Left colon (tissue), 2 donors: ENCODE measurements at regions not wholly inside any gene's neighbourhood (a gene's known extent, or its start where the extent isn't known, plus 50 kb on each side); places are given as distances from the start of the nearest gene placed in this dataset.

Experiments
- ATAC-seq: fragments of 200-7000 bp; cut with Tn5 transposase; one replicate; pipeline ENCODE4 v1.9.1; 2020; ENCODE audit warnings: mild to moderate bottlenecking, moderate library complexity
- DNase-seq, 2 donors: peaks; one replicate each; pipeline ENCODE4 v3.0.0-alpha.2; 2020
- intact Hi-C, 2 donors: fragments of 100-400 bp; cut with DNase I in 1 of 2; cut with micrococcal nuclease in 1 of 2; formaldehyde crosslinking; loops; one replicate each; pipeline versions ENCODE4 v1.11.2 to v1.14.0; 2022; cut with DNase I, micrococcal nuclease
- donor health status: DM: no; HTN: no; CAD: no.
- donor health status: DM: yes; HTN: yes; CAD: no.

GRCh38 chr2:2558476-2558875, 227.4 kb upstream of the MYT1L start:
- ATAC-seq: no peak
- DNase-seq: no peak
- intact Hi-C loops: no loop called here

DNA sequence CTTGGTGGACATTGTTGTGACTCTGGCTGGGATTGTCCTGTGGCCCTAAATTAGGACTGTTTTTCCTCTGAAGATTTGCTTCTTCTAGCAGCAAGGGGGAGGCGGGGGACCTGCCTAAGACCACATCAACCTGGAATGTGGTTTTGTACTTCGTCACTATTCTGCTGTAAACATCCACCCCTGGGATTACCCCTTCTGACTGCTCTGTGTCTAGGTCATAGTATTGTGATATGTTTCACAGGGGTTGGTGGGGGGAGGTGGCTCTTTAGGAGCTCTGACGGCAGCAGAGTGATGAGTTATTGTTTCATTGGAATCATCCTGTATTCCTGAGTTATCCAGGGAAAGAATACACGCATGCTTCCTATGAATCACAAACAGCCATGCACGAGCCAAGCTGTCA, 226.4 kb upstream of the MYT1L start:
- intact Hi-C loops: no loop called here
- no peak for ATAC-seq

GRCh38 chr2:2550856-2551255, 219.8 kb upstream of the MYT1L start:
- ATAC-seq: no peak
- intact Hi-C loops: no loop called here
- no peak for DNase-seq

More for the DNA sequence above, 226.4 kb upstream of the MYT1L start:
- DNase-seq: no peak

- DNase-seq (no peak), ATAC-seq (no peak)
- intact Hi-C loops: no loop called here
These were observed 216.8 kb upstream of the MYT1L start for GRCh38 chr2:2547911-2548310.

GRCh38 chr2:2547451-2547850, 216.4 kb upstream of the MYT1L start:
- intact Hi-C loops: no loop called here
- DNase-seq (no peak), ATAC-seq (no peak)

GRCh38 chr2:2546046-2546445, 215.0 kb upstream of the MYT1L start:
- DNase-seq (no peak), ATAC-seq (no peak)
- intact Hi-C loops: no loop called here

GRCh38 chr2:2542966-2543611, 212.0 kb upstream of the MYT1L start:
- no peak for ATAC-seq
- DNase-seq: no peak
- intact Hi-C loops: no loop called here

DNA sequence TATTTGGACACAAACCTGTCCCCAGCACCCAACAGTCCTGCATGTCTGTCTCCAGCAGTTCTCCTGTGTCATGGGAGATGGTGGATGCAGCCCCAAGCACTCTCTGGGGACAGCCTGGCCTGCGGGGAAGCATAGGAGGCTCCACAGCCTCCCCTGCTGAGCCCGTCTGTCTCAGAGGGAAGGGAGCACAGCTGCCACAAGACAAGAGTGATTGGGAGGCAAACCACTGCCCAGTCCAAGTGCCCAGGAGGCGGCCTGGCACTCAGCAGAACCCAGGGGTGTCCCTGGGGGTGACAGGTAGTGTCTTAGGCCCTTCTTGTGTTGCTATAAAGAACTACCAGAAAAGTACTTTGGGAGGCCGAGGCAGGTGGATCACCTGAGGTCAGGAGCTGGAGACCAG, 211.2 kb upstream of the MYT1L start:
- no peak for ATAC-seq
- intact Hi-C loops: no loop called here

DNA sequence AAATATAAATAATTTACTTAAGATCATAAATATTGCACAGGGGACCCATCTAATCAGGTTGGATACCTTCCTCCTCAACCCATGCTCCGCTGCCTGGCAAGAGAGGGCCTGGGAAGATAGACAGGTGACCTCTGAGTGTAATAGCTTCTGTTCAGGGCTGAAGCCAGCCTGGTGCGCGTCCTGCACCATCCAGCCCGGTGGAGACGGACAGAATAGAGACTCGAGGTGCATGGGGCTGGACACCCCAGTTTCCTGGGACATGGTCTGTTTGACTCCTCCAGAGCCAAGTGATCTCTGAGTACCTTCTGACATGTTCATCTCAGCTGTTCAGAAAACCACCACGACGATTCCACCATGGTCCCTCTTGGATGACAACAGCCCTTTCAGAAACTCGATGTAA, 209.3 kb upstream of the MYT1L start:
- intact Hi-C loops: no loop called here
- DNase-seq: no peak
- ATAC-seq: no peak

More for the DNA sequence above, 211.2 kb upstream of the MYT1L start:
- no peak for DNase-seq

DNA sequence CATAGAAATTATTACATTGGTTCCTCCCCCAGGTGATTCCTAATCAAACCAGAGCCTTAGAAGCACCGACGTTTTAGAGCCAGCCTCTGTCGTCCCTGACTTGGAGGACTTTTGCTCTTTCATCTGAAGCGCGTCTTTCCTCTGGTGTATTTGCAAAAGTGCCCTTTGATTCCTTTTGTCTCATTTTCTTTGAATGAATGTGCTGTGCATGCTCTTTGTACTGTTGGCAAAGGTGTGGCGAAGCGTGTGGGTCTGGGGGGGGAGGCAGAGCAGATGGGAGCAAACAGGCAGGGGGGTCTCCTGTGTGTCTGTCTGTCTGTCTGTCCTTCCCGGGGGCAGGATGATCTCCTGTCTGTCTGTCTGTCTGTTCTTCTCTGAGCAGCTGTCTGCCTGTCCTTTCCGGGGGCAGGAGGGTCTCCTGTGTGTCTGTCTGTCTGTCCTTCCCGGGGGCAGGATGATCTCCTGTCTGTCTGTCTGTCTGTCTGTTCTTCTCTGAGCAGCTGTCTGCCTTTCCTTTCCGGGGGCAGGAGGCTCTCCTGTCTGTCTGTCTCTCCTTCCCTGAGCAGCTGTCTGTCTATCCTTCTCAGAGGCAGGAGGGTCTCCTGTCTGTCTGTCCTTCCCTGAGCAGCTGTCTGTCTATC, 205.5 kb upstream of the MYT1L start:
- ATAC-seq (no peak), DNase-seq (no peak)
- intact Hi-C loops: no loop called here

DNA sequence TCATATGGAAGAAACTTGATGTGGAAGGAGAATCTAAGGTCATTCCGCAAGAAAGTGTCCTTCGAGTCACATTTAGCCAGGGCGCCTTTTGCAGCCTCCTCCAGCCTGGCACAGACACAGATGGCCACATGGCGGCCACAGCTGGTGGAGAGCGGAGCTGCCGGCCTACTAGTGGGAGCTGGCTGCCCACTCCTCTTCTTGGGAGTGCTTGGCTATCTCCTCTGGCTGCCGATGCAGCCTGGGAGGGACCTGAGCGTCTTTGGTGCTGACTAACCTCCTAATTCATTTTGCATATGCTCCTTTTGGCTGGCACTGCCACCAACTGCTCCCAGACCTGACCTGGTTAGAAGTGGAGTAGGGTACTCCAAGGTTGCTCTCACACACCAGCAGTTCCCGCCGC, 199.3 kb upstream of the MYT1L start:
- no peak for DNase-seq
- no peak for ATAC-seq
- intact Hi-C loops: no loop called here

- no peak for DNase-seq
- intact Hi-C loops: no loop called here
- ATAC-seq: no peak
These were observed 197.8 kb upstream of the MYT1L start for GRCh38 chr2:2528846-2529245.

- DNase-seq (no peak), ATAC-seq (no peak)
These were observed 196.1 kb upstream of the MYT1L start for GRCh38 chr2:2527148-2527547.

GRCh38 chr2:2524348-2524941, 193.4 kb upstream of the MYT1L start:
- DNase-seq: no peak
- no peak for ATAC-seq
- intact Hi-C loops: no loop called here

More at GRCh38 chr2:2527148-2527547, 196.1 kb upstream of the MYT1L start:
- intact Hi-C loops: no loop called here

DNA sequence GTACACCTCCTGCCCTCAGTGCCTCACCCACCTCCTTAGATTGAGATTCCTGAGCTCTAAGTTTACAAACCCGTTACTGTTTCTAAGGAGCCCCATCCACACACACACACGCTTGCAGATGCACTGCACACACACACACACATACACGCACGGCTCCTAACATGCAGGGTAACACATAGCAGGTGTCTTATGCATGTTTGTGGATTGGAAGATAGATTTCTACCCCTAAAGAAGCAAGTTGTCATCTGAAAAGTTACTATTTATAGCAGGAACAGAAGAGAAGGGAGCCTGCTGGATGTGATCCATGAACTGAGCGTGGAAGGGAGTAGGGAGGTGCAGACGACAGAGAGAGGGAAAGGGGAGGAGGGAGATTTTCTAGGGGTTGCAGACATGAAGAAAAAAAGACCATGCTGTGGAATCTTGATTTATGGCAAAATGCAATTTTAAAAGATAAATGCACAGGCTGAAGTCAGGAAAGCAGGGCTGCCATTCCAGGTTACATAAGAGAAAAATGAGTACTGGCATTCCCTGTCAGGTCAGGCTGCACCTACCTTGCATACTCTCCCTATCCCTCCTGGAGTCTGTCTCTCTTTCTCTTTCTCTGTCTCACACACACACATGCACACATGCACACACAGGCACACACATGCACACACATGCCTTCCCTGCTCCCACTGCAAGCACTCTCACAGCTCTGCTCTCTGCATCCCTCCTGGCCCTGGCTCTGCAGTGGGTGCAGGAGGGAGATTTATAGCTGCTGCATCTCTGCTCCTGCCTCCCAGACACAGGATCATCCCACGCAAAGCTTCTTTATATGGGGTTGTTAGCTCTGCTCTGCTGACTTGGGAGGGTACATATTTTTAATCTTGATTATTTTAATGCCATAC, 192.6 kb upstream of the MYT1L start:
- DNase-seq: no peak
- intact Hi-C loops: no loop called here
- ATAC-seq: no peak

DNA sequence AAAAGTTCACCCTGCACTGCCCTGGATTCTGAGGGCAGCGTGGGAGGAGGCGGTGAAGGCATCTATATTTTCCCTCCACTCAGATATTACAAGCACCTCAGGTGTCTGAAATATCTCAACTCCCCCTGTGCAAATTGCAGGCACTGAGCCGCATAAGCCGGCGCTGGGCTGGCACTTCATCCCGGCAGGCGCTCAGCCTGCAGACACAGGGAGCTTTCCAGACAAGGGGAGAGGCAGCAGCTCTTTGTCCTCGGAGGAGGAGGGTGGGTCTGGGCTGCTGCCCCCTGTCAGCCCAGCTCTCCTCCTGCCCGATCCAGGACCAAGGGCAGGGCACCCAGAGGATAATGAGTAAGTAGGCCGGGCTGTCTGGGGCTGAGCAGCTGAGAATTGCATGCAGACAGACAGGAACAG, 189.3 kb upstream of the MYT1L start:
- intact Hi-C loops: no loop called here
- DNase-seq (no peak), ATAC-seq (no peak)

- ATAC-seq: no peak
- intact Hi-C loops: no loop called here
- no peak for DNase-seq
These were observed 188.3 kb upstream of the MYT1L start for GRCh38 chr2:2519381-2519780.

DNA sequence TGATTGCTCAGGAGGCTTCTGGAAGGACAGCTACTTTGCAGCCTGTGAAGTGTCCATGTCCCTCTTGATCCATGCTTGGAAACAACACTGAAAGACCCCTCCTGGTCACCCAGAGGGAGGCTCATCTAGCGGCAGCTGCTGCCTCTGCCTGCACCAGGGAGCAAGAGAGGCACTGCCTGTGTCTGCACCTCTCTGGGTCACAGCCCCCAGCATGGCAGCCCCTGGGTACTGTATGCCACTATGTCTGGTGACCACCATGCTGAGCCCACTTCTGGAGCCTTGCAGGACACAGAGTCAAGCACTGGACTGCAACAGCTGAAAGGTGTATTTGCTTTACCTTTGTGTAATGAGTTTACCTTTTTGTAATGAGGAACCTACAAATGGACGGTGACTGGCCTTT, 186.3 kb upstream of the MYT1L start:
- intact Hi-C loops: no loop called here
- no peak for ATAC-seq
- no peak for DNase-seq

DNA sequence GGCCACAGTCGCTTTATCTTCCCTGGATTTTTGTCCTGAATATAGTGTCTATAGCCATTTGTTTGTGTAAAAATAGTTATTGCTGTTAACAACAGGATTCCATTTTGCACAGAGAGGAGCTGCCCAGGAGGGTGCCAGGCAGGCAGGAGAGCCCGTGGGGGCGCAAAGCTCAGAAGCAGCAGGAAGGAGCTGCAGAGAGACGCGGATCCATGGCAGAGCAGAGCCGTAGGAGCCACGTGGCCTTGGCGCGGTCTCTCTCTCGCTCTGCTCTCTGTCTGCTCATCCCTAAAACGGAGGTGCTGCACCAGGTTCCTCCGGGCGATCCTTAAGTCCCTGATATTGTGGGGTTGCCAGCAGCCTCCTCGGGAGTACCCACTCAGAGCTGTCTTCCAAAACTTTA, 185.3 kb upstream of the MYT1L start:
- no peak for ATAC-seq
- no peak for DNase-seq
- intact Hi-C loops: no loop called here

GRCh38 chr2:2512931-2513330, 181.9 kb upstream of the MYT1L start:
- DNase-seq (no peak), ATAC-seq (no peak)
- intact Hi-C loops: no loop called here
